ENCODE measurements at regions not wholly inside any gene's neighbourhood (a gene's known extent, or its start where the extent isn't known, plus 50 kb on each side); places are given as distances from the start of the nearest gene placed in this dataset.

DNA sequence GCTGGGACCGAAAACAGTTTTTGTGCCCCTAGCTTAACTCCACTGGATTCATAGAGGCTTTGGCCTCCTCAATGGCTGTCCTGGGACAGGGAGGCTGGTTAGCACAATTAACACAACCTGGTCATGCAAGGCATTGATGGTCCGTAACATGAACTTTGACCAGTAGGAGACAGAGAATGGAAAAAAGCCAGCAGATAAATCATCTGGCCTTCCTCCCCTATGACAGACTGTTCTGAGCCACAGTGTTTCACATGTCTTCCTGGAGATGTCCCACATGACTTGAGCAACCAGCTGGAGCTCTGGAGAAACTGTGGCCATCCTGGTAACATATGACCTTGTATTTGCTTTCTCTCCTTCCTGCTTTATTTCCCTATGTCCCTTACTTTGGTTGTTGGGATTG lies 244.2 kb downstream of the UQCRFS1 start:
- TF ChIP-seq, protein P1, sequence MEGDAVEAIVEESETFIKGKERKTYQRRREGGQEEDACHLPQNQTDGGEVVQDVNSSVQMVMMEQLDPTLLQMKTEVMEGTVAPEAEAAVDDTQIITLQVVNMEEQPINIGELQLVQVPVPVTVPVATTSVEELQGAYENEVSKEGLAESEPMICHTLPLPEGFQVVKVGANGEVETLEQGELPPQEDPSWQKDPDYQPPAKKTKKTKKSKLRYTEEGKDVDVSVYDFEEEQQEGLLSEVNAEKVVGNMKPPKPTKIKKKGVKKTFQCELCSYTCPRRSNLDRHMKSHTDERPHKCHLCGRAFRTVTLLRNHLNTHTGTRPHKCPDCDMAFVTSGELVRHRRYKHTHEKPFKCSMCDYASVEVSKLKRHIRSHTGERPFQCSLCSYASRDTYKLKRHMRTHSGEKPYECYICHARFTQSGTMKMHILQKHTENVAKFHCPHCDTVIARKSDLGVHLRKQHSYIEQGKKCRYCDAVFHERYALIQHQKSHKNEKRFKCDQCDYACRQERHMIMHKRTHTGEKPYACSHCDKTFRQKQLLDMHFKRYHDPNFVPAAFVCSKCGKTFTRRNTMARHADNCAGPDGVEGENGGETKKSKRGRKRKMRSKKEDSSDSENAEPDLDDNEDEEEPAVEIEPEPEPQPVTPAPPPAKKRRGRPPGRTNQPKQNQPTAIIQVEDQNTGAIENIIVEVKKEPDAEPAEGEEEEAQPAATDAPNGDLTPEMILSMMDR (IDR thresholded peaks at IDR 0.05) = no peak

DNA sequence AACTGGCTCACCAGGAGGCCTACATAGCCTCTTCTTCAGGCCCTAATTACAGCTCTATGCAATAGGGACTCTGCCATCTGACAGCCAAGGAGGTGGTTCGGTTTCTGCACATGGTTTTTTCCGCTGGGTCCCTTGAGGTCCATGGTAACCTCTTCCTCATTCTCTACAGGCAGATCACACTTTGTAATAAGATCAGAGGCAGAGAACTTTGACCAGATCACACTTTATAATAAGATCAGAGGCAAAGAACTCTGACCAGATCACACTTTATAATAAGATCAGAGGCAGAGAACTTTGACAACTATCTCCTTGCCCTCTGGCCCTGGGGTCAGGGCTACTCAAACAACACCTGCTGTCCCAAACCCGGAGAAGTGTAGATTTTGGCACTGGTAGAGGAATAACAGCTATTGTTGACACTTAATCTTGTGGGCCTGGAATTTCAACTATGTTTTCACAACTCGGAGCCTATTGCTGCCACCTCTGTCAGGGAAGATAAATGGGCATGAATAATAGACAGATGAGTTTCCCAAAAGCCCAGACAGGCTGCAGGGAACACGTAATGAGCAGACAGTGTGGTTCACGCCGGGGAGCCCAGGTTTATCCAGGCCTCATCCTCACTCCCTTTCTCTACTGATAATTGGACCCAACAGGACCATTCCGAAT lies 246.1 kb downstream of the UQCRFS1 start:
- TF ChIP-seq, protein P1 (IDR thresholded peaks at IDR 0.05) = no peak

DNA sequence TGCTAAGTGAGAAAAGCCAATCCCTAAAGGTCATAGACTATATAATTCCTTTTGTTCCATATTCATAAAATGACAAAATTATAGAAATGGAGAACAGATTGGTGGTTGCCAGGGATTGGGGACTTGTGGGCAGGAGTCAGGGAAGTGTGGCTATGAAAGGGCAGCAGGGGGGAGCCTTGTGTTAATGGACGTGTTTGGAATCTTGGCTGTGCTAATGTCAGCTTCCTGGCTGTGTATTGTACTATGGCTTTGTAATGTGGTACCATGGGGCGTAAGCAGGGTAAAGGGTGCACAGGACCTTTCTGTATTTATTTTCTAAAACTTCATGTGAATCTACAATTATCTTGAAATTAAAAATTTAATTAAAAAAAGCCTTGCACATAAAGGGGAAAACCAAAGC lies 248.5 kb downstream of the UQCRFS1 start:
- TF ChIP-seq, protein P1 (IDR thresholded peaks at IDR 0.05) = no peak

DNA sequence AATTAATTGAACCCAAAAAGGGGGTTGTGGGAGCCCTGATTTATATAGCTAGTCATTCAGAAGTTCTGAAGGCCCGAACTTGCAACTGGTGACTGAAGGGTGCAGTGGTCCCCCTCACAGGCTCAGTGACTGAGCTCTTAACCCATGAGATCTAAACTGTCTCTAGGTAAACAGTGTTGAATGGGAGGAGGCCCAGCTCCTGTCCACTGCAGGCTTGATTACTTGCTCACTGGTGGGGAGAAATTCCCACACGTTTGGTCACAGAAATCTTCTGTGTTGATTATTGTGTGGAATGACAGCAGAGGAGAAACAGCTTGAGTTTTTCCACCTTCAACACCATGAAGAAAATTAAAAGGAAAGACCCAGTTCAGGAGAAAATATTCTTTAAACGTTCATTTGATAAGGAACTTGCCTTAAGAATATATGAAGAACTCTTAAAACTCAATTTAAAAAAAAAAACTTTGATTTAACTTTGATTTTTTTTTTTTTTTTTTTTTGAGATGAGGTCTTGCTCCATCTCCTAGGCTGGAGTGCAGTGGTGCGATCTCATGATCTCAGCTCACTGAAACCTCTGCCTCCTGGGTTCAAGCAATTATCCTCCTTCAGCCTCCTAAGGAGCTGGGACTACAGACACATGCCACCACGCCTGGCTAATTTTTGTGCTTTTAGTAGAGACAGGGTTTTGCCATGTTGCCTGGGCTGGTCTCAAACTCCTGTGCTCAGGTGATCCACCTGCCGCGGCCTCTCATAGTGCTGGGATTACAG lies 249.3 kb downstream of the UQCRFS1 start:
- TF ChIP-seq, protein P1 (IDR thresholded peaks at IDR 0.05) = no peak

DNA sequence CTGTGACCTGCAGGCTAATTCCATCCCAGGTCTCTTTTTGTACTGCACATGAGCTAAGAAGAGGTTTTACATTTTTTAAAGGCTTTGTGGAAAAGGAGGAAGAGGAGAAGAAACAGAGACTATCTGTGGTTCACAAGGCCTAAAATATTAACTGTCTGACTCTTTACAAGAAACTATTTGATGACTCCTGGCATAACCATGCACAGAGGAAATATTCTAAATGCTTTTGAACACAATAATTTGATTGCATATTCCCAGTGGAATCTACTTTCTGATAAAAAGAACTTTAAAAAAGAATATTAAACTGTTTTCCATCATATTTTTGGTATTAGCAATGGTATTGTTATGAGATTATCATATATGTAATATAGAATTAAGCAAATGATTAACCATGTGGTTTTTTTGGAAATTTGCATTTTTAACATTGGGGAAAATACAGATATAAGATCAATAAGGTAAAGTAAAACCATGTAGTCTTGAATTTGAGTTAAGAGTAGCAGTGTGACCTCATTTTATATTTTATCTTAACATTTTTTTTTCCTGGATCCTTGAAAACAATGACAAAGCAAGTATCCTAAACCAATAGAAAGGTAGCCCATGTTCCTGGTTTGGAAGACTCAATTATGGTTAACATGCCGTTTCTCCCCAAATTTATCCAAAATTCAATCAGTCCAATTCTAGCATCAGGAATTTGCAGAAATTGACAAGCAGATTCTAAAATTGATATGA lies 251.0 kb downstream of the UQCRFS1 start:
- TF ChIP-seq, protein P1 (IDR thresholded peaks at IDR 0.05) = no peak

DNA sequence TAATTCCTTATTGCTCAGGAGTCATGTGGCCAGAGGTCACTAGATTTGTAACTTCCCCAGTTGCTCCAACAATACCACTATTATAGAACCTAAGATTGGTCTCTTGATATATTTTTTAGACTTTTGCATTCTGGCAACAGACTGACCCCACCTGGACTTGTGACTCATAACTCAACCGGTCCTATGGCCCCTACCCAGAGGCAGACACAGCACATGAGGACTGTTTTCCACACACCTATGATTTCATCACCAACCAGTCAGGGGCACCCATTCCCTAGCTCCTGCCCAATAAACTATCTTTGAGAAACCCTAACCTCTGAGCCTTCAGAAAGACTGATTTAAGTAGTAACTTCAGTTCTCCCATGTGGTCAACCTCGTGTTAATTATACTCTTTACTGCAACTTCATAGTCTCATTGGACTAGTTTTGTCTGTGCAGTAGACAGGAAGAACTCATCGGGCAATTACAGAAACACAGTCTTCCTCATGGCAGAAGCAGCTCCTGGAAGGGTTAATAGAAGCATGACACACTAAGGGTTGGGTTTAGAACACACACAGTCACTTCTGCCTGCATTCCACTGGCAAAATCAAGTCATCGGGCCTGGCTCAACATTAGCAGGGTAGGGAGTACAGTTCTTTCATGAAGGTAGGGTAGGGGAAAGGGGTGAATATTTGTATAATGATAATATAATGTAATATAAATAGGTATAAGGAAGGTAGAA lies 251.8 kb downstream of the UQCRFS1 start:
- TF ChIP-seq, protein P1 (IDR thresholded peaks at IDR 0.05) = no peak

DNA sequence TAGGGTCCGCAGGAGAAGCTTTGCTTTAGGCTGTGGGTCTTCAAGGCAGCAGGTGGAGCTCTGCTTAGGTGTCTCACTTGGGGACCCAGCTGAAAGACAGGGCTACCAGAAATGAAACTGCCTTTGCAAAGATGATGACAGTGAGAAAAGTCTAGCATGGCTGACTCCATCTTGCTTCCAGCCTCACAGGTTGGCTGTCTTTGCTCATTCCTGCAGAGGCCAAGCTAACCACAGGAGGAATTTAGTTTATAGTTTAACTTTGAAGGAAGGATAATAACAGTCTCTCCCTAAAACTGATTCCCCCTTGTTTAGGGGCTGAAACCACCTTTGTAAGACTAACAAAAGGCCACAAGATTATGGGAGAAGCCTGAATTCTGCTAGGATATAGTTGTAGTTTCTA lies 252.4 kb downstream of the UQCRFS1 start:
- TF ChIP-seq, protein P1 (IDR thresholded peaks at IDR 0.05) = no peak

Data from LNCAP (cell line).